Progenitor cell of endocrine pancreas (in vitro differentiated cells): ENCODE measurements at regions not wholly inside any gene's neighbourhood (a gene's known extent, or its start where the extent isn't known, plus 50 kb on each side); places are given as distances from the start of the nearest gene placed in this dataset.

Experiments used
- DNase-seq: peaks from one replicate; pipeline ENCODE4 v3.0.0; 2021; ENCODE audit warnings: low spot score; ENCODE audit not compliant: unreplicated experiment
- H3K27ac Mint-ChIP-seq: 2 replicates; pipeline ENCODE4 v1.8.0; 2021; ENCODE audit warnings: mild to moderate bottlenecking, moderate library complexity, mixed read lengths
- H3K27me3 Mint-ChIP-seq: 2 replicates; pipeline ENCODE4 v1.8.0; 2021; ENCODE audit warnings: mixed read lengths
- H3K36me3 Mint-ChIP-seq: 2 replicates; pipeline ENCODE4 v1.8.0; 2022; ENCODE audit warnings: mixed read lengths; ENCODE audit not compliant: insufficient read depth
- H3K4me1 Mint-ChIP-seq: 2 replicates; pipeline ENCODE4 v1.8.0; 2021; ENCODE audit warnings: low read depth, mixed read lengths
- H3K4me3 Mint-ChIP-seq: 2 replicates; pipeline ENCODE4 v1.8.0; 2021; ENCODE audit warnings: low read depth, mild to moderate bottlenecking, moderate library complexity, mixed read lengths
- H3K9me3 Mint-ChIP-seq: 2 replicates; pipeline ENCODE4 v1.8.0; 2021; ENCODE audit warnings: low read depth, mixed read lengths
- CTCF ChIP-seq: fragments of 200-600 bp; sonication (generic); IDR thresholded peaks from one replicate; pipeline ENCODE4 v1.5.0; 2021; ENCODE audit warnings: antibody characterized with exemption, mild to moderate bottlenecking; ENCODE audit not compliant: unreplicated experiment

- no peak for DNase-seq
- H3K9me3 Mint-ChIP-seq: peaks cover 9% of the 10 kb centered on the region
- H3K27me3 Mint-ChIP-seq: no peaks in the 10 kb centered on the region
- H3K27ac Mint-ChIP-seq: no peak overlapping the region
- H3K4me3 Mint-ChIP-seq: no peak overlapping the region
- H3K36me3 Mint-ChIP-seq: no peaks in the 10 kb centered on the region
- TF ChIP-seq CTCF: no peak
- H3K4me1 Mint-ChIP-seq: no peaks in the 10 kb centered on the region
Measured at GRCh38 chr4:100736641-100737451, 219.0 kb upstream of the EMCN start.

GRCh38 chr4:100728861-100729260 is 211.0 kb upstream of the EMCN start:
- DNase-seq: no peak
- peaks cover 7% of the 10 kb centered on the region for H3K9me3 Mint-ChIP-seq
- no peaks in the 10 kb centered on the region for H3K4me1 Mint-ChIP-seq
- no peaks in the 10 kb centered on the region for H3K27me3 Mint-ChIP-seq
- H3K4me3 Mint-ChIP-seq: no peak overlapping the region
- TF ChIP-seq CTCF: no peak
- no peak overlapping the region for H3K27ac Mint-ChIP-seq
- H3K36me3 Mint-ChIP-seq: no peaks in the 10 kb centered on the region

- Mint-ChIP-seq H3K27ac (no peak overlapping the region), H3K36me3 (no peaks in the 10 kb centered on the region), H3K4me1 (no peaks in the 10 kb centered on the region), H3K4me3 (no peak overlapping the region), H3K27me3 (no peaks in the 10 kb centered on the region), H3K9me3 (peaks cover 5% of the 10 kb centered on the region)
- no peak for DNase-seq
- TF ChIP-seq CTCF: no peak
Measured at GRCh38 chr4:100722866-100723459, 205.1 kb upstream of the EMCN start.

GRCh38 chr4:100722133-100722532 is 204.3 kb upstream of the EMCN start:
- DNase-seq: no peak
- Mint-ChIP-seq H3K27me3 (no peaks in the 10 kb centered on the region), H3K27ac (no peak overlapping the region), H3K9me3 (peaks cover 5% of the 10 kb centered on the region), H3K4me1 (no peaks in the 10 kb centered on the region), H3K36me3 (no peaks in the 10 kb centered on the region), H3K4me3 (no peak overlapping the region)
- no peak for TF ChIP-seq CTCF

- peaks cover 5% of the 10 kb centered on the region for H3K9me3 Mint-ChIP-seq
- no peak overlapping the region for H3K4me3 Mint-ChIP-seq
- no peak for TF ChIP-seq CTCF
- DNase-seq: no peak
- H3K4me1 Mint-ChIP-seq: no peaks in the 10 kb centered on the region
- H3K27me3 Mint-ChIP-seq: no peaks in the 10 kb centered on the region
- H3K36me3 Mint-ChIP-seq: no peaks in the 10 kb centered on the region
- H3K27ac Mint-ChIP-seq: no peak overlapping the region
Measured at GRCh38 chr4:100721490-100721889, 203.7 kb upstream of the EMCN start.
